ENCODE measurements at regions not wholly inside any gene's neighbourhood (a gene's known extent, or its start where the extent isn't known, plus 50 kb on each side); places are given as distances from the start of the nearest gene placed in this dataset.

GRCh38 chr7:67398916-67399315 lies 402.3 kb downstream of the TYW1 start:
- Histone ChIP-seq H3K4me1 (ENCODE audit: control insufficient read depth, insufficient read depth, low read length) (no peaks in the 10 kb centered on the region), H3K9me3 (ENCODE audit: control insufficient read depth, low read length) (no peaks in the 10 kb centered on the region), H3K27me3 (ENCODE audit: control insufficient read depth, insufficient read depth, low read length) (no peaks in the 10 kb centered on the region), H3K4me3 (ENCODE audit: low read length) (no peak overlapping the region), H3K9ac (ENCODE audit: low read length) (no peak overlapping the region), H3K36me3 (ENCODE audit: control insufficient read depth, insufficient read depth, low read length) (no peaks in the 10 kb centered on the region)

- Histone ChIP-seq H3K27me3 (ENCODE audit: control insufficient read depth, insufficient read depth, low read length) (no peaks in the 10 kb centered on the region), H3K9me3 (ENCODE audit: control insufficient read depth, low read length) (no peaks in the 10 kb centered on the region), H3K4me1 (ENCODE audit: control insufficient read depth, insufficient read depth, low read length) (no peaks in the 10 kb centered on the region), H3K36me3 (ENCODE audit: control insufficient read depth, insufficient read depth, low read length) (no peaks in the 10 kb centered on the region), H3K4me3 (ENCODE audit: low read length) (no peak overlapping the region), H3K9ac (ENCODE audit: low read length) (no peak overlapping the region)
These were observed 404.9 kb downstream of the TYW1 start for GRCh38 chr7:67401492-67401891.

- Histone ChIP-seq H3K4me1 (ENCODE audit: control insufficient read depth, insufficient read depth, low read length) (no peaks in the 10 kb centered on the region), H3K27me3 (ENCODE audit: control insufficient read depth, insufficient read depth, low read length) (no peaks in the 10 kb centered on the region), H3K9ac (ENCODE audit: low read length) (no peak overlapping the region), H3K36me3 (ENCODE audit: control insufficient read depth, insufficient read depth, low read length) (no peaks in the 10 kb centered on the region), H3K9me3 (ENCODE audit: control insufficient read depth, low read length) (no peaks in the 10 kb centered on the region), H3K4me3 (ENCODE audit: low read length) (no peak overlapping the region)
These were observed 405.6 kb downstream of the TYW1 start for GRCh38 chr7:67402280-67402679.

- no peaks in the 10 kb centered on the region for H3K4me1 ChIP-seq (ENCODE audit: control insufficient read depth, insufficient read depth, low read length)
- no peak overlapping the region for H3K4me3 ChIP-seq (ENCODE audit: low read length)
- H3K36me3 ChIP-seq (ENCODE audit: control insufficient read depth, insufficient read depth, low read length): no peaks in the 10 kb centered on the region
- H3K9ac ChIP-seq (ENCODE audit: low read length): no peak overlapping the region
- no peaks in the 10 kb centered on the region for H3K27me3 ChIP-seq (ENCODE audit: control insufficient read depth, insufficient read depth, low read length)
- no peaks in the 10 kb centered on the region for H3K9me3 ChIP-seq (ENCODE audit: control insufficient read depth, low read length)
These were observed 410.3 kb downstream of the TYW1 start for GRCh38 chr7:67406976-67407375.

GRCh38 chr7:67407392-67408071 lies 410.9 kb downstream of the TYW1 start:
- Histone ChIP-seq H3K9me3 (ENCODE audit: control insufficient read depth, low read length) (no peaks in the 10 kb centered on the region), H3K4me1 (ENCODE audit: control insufficient read depth, insufficient read depth, low read length) (no peaks in the 10 kb centered on the region), H3K27me3 (ENCODE audit: control insufficient read depth, insufficient read depth, low read length) (no peaks in the 10 kb centered on the region), H3K36me3 (ENCODE audit: control insufficient read depth, insufficient read depth, low read length) (no peaks in the 10 kb centered on the region), H3K4me3 (ENCODE audit: low read length) (no peak overlapping the region), H3K9ac (ENCODE audit: low read length) (no peak overlapping the region)

- H3K9ac ChIP-seq (ENCODE audit: low read length): no peak overlapping the region
- no peaks in the 10 kb centered on the region for H3K9me3 ChIP-seq (ENCODE audit: control insufficient read depth, low read length)
- no peak overlapping the region for H3K4me3 ChIP-seq (ENCODE audit: low read length)
- no peaks in the 10 kb centered on the region for H3K27me3 ChIP-seq (ENCODE audit: control insufficient read depth, insufficient read depth, low read length)
- H3K4me1 ChIP-seq (ENCODE audit: control insufficient read depth, insufficient read depth, low read length): no peaks in the 10 kb centered on the region
- H3K36me3 ChIP-seq (ENCODE audit: control insufficient read depth, insufficient read depth, low read length): no peaks in the 10 kb centered on the region
These were observed 411.5 kb downstream of the TYW1 start for GRCh38 chr7:67408109-67408508.

GRCh38 chr7:67413670-67414069 lies 417.0 kb downstream of the TYW1 start:
- H3K36me3 ChIP-seq (ENCODE audit: control insufficient read depth, insufficient read depth, low read length): no peaks in the 10 kb centered on the region
- H3K9me3 ChIP-seq (ENCODE audit: control insufficient read depth, low read length): no peaks in the 10 kb centered on the region
- H3K27me3 ChIP-seq (ENCODE audit: control insufficient read depth, insufficient read depth, low read length): no peaks in the 10 kb centered on the region
- H3K4me3 ChIP-seq (ENCODE audit: low read length): no peak overlapping the region
- H3K4me1 ChIP-seq (ENCODE audit: control insufficient read depth, insufficient read depth, low read length): no peaks in the 10 kb centered on the region
- H3K9ac ChIP-seq (ENCODE audit: low read length): no peak overlapping the region

GRCh38 chr7:67414858-67415257 lies 418.2 kb downstream of the TYW1 start:
- Histone ChIP-seq H3K4me3 (ENCODE audit: low read length) (no peak overlapping the region), H3K9me3 (ENCODE audit: control insufficient read depth, low read length) (no peaks in the 10 kb centered on the region)

GRCh38 chr7:67422601-67423000 lies 426.0 kb downstream of the TYW1 start:
- no peaks in the 10 kb centered on the region for H3K36me3 ChIP-seq (ENCODE audit: control insufficient read depth, insufficient read depth, low read length)
- H3K4me3 ChIP-seq (ENCODE audit: low read length): no peak overlapping the region
- H3K4me1 ChIP-seq (ENCODE audit: control insufficient read depth, insufficient read depth, low read length): no peaks in the 10 kb centered on the region
- no peaks in the 10 kb centered on the region for H3K9me3 ChIP-seq (ENCODE audit: control insufficient read depth, low read length)
- H3K9ac ChIP-seq (ENCODE audit: low read length): no peak overlapping the region
- H3K27me3 ChIP-seq (ENCODE audit: control insufficient read depth, insufficient read depth, low read length): no peaks in the 10 kb centered on the region

More at GRCh38 chr7:67414858-67415257, 418.2 kb downstream of the TYW1 start:
- Histone ChIP-seq H3K9ac (ENCODE audit: low read length) (no peak overlapping the region), H3K4me1 (ENCODE audit: control insufficient read depth, insufficient read depth, low read length) (no peaks in the 10 kb centered on the region), H3K36me3 (ENCODE audit: control insufficient read depth, insufficient read depth, low read length) (no peaks in the 10 kb centered on the region), H3K27me3 (ENCODE audit: control insufficient read depth, insufficient read depth, low read length) (no peaks in the 10 kb centered on the region)

GRCh38 chr7:67423065-67423464 lies 426.4 kb downstream of the TYW1 start:
- Histone ChIP-seq H3K36me3 (ENCODE audit: control insufficient read depth, insufficient read depth, low read length) (no peaks in the 10 kb centered on the region), H3K4me3 (ENCODE audit: low read length) (no peak overlapping the region), H3K9ac (ENCODE audit: low read length) (no peak overlapping the region), H3K27me3 (ENCODE audit: control insufficient read depth, insufficient read depth, low read length) (no peaks in the 10 kb centered on the region), H3K4me1 (ENCODE audit: control insufficient read depth, insufficient read depth, low read length) (no peaks in the 10 kb centered on the region), H3K9me3 (ENCODE audit: control insufficient read depth, low read length) (no peaks in the 10 kb centered on the region)

GRCh38 chr7:67426654-67427053 lies 430.0 kb downstream of the TYW1 start:
- Histone ChIP-seq H3K27me3 (ENCODE audit: control insufficient read depth, insufficient read depth, low read length) (no peaks in the 10 kb centered on the region), H3K4me3 (ENCODE audit: low read length) (no peak overlapping the region), H3K4me1 (ENCODE audit: control insufficient read depth, insufficient read depth, low read length) (no peaks in the 10 kb centered on the region), H3K9ac (ENCODE audit: low read length) (no peak overlapping the region), H3K36me3 (ENCODE audit: control insufficient read depth, insufficient read depth, low read length) (no peaks in the 10 kb centered on the region), H3K9me3 (ENCODE audit: control insufficient read depth, low read length) (no peaks in the 10 kb centered on the region)

GRCh38 chr7:67429735-67430134 lies 433.1 kb downstream of the TYW1 start:
- Histone ChIP-seq H3K4me1 (ENCODE audit: control insufficient read depth, insufficient read depth, low read length) (no peaks in the 10 kb centered on the region), H3K4me3 (ENCODE audit: low read length) (no peak overlapping the region), H3K9me3 (ENCODE audit: control insufficient read depth, low read length) (no peaks in the 10 kb centered on the region)

More at GRCh38 chr7:67429735-67430134, 433.1 kb downstream of the TYW1 start:
- Histone ChIP-seq H3K27me3 (ENCODE audit: control insufficient read depth, insufficient read depth, low read length) (no peaks in the 10 kb centered on the region), H3K9ac (ENCODE audit: low read length) (no peak overlapping the region), H3K36me3 (ENCODE audit: control insufficient read depth, insufficient read depth, low read length) (no peaks in the 10 kb centered on the region)
